HG03039 (cell line): ENCODE measurements at regions not wholly inside any gene's neighbourhood (a gene's known extent, or its start where the extent isn't known, plus 50 kb on each side); places are given as distances from the start of the nearest gene placed in this dataset.

Experiments
- ATAC-seq: cut with Tn5 transposase; IDR thresholded peaks from one replicate; pipeline ENCODE4 v1.9.1; 2021; ENCODE audit warnings: mild to moderate bottlenecking, moderate library complexity; ENCODE audit not compliant: unreplicated experiment

GRCh38 chr1:55378582-55378981, 163.4 kb upstream of the USP24 start:
- no peak for ATAC-seq

DNA sequence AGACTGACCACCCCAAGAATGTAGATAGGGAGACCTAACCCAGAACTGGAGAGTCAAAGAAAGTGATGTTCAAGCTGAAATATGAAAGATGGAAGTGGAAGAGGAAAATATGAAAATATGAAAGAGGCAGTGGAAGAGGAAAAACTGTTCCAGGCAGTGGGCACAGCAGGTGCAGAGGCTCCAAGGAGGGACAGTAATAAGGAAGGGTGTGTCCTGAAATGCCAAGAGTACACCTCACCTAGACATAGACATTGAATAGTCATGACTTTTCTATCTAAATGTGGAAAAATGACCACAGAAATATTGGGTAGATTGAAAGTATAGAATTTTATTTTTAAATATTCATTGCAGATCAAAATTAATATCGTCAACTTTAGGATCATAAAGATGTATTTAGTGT, 161.7 kb upstream of the USP24 start:
- ATAC-seq: no peak

GRCh38 chr1:55375617-55376258, 160.6 kb upstream of the USP24 start:
- no peak for ATAC-seq

- no peak for ATAC-seq
Measured at GRCh38 chr1:55374801-55375616, 159.8 kb upstream of the USP24 start.

GRCh38 chr1:55374216-55374615, 159.1 kb upstream of the USP24 start:
- ATAC-seq: no peak

- no peak for ATAC-seq
Measured at GRCh38 chr1:55369474-55369873, 154.3 kb upstream of the USP24 start.

DNA sequence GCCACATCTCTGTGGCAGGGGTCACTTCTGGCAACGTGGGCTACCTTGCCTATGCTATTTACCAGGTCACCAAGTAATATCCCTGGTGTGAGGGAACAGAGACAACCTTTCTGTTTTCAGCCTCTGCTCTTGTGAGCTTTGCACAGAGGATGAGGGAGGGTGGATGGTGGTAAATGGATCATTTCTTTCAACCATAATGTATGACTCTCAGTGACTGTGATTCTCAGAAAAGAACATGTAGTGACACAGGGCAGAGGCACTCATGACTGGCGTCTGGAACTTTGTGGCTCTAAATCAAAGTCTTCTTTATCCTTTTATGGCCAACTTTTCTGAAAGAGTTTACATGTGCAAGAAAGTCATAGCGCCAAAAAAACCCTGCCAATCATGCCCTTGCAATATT, 153.5 kb upstream of the USP24 start:
- ATAC-seq: no peak

DNA sequence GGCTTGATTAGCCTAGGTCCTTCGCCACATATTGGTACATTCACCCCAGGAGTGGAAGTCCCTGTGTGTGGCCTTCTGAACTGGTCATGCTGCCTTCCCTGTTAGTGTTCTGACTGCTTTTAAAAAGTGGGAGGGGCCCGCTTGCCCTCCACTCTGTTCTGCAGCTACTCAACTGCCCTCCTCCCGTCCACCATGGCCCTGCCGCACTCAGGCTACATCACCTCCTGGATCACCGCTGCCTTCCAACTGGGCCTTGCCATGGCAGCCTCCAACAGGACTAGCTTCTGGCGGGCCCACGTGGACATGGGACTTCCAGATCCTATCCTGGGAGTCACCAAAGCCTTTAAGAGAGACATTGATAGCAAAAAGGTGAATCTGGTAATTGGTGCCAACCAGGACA, 152.1 kb upstream of the USP24 start:
- ATAC-seq: no peak

- ATAC-seq: no peak
Measured at GRCh38 chr1:55364216-55364615, 149.1 kb upstream of the USP24 start.

DNA sequence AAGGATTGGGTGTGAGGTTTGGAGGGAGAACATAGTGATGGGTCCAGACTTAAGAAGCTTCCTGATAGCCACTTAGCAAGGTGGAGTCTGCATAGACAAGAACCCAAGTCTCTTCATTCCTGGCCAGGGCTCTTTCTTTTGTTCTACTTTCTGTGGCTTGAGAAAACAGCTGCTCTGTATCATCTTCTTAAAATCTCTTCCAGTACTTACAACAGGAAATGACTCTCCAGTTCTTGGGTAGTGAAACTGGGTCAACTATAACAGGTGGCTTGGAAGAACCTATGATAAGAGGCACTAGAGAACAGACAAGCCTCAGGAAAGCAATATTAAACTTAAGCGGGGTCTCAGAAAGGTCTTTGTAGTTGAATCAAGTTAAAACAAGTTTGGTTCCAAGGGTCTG, 148.1 kb upstream of the USP24 start:
- ATAC-seq: no peak

GRCh38 chr1:55362558-55362957, 147.4 kb upstream of the USP24 start:
- no peak for ATAC-seq

DNA sequence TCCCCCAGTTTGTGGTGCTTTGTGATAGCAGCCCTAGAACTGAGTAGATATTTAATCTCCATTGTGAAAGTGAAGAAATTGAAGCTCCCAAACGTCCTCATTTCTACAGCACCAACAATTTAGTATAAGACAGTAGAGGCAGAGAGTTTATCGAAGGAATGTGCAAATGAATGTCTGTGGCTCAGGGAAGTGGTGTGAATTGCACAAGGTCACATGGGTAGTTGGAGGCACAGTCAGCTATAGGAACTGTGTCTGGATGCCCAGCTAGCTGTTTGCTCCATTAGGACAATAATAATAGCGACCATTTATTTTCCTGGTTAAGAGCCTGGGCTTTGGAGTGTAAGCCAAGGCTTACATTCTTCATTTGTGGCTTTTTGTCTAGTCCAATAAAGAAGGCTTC, 144.4 kb upstream of the USP24 start:
- no peak for ATAC-seq

- ATAC-seq: no peak
Measured at GRCh38 chr1:55358581-55358980, 143.4 kb upstream of the USP24 start.

DNA sequence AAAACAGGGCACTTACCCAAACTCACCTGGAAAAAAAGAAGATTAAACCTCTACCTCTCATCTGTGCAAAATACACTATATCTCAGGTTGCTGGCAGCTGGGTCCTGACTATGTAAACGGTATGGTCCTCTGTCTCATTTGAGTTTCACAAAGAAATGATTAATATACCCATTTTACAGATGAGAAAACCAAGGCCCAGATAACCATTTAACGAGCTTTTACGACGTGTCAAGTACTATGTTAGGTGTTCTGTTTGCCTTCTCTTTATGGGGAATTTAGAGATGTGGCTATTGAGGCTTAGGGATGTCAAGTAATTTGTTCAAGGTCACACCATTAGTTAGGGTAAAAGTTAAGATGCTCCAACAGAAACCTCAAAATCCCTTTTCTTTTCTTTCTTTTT, 140.4 kb upstream of the USP24 start:
- ATAC-seq: no peak

DNA sequence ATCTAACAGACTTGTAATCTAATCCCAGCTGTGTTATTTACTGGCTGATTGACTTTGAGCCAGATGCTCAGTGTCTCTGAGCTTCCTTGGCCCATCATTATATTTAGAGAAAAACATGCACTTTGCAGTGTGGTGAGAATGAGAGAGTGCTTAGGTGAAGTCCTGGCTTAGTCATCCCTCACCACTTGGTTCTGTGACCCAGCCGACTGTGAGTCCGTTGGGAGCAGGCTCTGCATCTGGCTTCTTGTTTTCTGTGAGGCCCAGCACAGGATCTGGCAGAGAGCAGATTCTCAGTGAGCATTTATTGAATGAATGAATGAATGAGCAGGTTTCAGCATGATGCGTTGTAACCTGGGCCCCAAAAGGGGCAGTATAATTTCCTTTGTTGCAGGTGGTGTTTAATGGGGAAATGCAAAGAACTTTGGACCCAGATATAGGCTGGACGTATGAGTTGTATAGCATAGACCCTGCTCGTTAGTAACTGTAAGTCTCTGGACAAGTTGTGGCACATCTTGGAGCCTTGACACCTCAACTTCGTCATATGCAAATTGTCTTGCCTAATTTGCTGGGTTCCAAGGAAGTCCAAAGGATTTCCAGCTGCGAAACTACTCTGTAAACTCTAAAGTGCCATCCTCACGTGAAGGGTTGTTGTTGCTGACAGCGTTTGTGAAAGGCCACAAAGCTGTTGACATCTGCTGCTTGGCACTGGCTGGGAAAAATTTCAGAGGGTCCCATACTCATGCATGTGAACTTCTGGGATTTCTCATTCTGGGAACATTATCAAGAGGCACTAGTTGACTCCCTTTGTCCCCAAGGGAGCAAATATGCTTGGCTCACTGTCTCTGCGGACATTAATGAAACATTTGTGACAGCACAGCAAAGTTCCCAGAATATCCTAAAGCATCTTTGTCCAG, 138.8 kb upstream of the USP24 start:
- ATAC-seq: no peak

- no peak for ATAC-seq
Measured at GRCh38 chr1:55352811-55353180, 137.6 kb upstream of the USP24 start.

GRCh38 chr1:55352080-55352810, 137.1 kb upstream of the USP24 start:
- no peak for ATAC-seq

DNA sequence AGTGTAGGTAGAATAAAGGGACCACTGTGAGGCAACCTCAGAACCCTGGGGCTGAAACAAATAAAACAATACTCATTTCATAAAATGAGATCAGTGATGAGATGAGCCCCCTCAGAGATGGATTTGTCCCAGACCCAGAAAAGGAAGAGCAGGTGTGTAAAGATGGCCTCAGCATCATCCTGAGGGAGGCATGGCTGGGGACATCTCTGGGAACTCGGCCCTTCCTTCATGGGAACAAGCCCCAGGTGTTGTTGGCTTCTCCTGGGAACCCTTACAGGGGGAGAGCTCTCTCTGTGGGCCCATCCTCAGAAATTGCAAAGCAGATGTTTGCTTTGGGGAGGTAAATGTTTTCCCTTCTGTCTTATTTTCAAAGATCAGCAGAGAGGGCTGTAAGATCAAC, 133.2 kb upstream of the USP24 start:
- no peak for ATAC-seq

- ATAC-seq: no peak
Measured at GRCh38 chr1:55347866-55348265, 132.7 kb upstream of the USP24 start.

GRCh38 chr1:55347041-55347440, 131.9 kb upstream of the USP24 start:
- no peak for ATAC-seq

DNA sequence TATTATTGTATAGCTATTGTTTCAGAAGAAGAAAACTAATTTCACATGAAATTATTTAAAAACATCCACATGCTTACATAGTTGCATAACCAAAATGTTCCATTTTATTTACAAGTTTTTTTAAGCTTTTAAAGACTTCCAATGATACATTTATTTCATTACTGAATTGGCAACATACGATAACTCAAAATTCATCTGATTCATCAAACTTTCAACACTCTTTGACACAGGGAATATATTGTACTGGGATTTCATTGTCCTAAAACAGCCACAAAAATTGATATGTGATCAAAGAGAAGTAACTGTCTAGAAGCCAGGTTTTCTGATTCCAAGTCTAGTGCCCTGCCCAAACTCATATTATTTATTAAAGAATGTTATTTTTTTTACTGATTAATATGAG, 131.4 kb upstream of the USP24 start:
- no peak for ATAC-seq
